OCI-LY1 (cell line): ENCODE measurements at regions not wholly inside any gene's neighbourhood (a gene's known extent, or its start where the extent isn't known, plus 50 kb on each side); places are given as distances from the start of the nearest gene placed in this dataset.

Experiments used
- CTCF ChIP-seq: fragments of 200-600 bp; sonication (generic), shearing (Covaris generic); IDR thresholded peaks from 2 replicates; pipeline ENCODE4 v1.5.1; 2017; ENCODE audit warnings: mild to moderate bottlenecking, antibody characterized with exemption, low read length, moderate library complexity, mixed read lengths
- EZH2 ChIP-seq: fragments of 200-600 bp; sonication (generic), shearing (Covaris generic); IDR thresholded peaks from 2 replicates; pipeline ENCODE4 v1.8.0; 2017; ENCODE audit warnings: borderline replicate concordance, mixed run types, mild to moderate bottlenecking, antibody characterized with exemption, low read length, moderate library complexity, mixed read lengths

- TF ChIP-seq CTCF (no peak), EZH2 (no peak)
Observed at GRCh38 chr7:20963556-20964280, 177.0 kb upstream of the SP8 start.
